CD14-positive monocyte (primary cell): ENCODE measurements at regions not wholly inside any gene's neighbourhood (a gene's known extent, or its start where the extent isn't known, plus 50 kb on each side); places are given as distances from the start of the nearest gene placed in this dataset.

Source experiments
- DNase-seq, 3 donors: peaks; one replicate each; pipeline ENCODE4 v3.0.0-alpha.2; 2011 to 2022
- H2AFZ ChIP-seq: 2 replicates; pipeline ENCODE4 v1.6.0; 2012; ENCODE audit warnings: mild to moderate bottlenecking, low read depth, low read length, inconsistent platforms; ENCODE audit not compliant: insufficient read depth, poor library complexity, severe bottlenecking
- H3K27ac ChIP-seq, 2 donors: 1 replicate in 1 of 2; 2 replicates in 1 of 2; pipeline ENCODE4 v1.5.1; 2012 to 2013; ENCODE audit warnings: low read length in 2 of 2, control low read depth in 1 of 2, inconsistent platforms in 1 of 2, low read depth in 1 of 2, mild to moderate bottlenecking in 1 of 2
- H3K27me3 ChIP-seq, 2 donors: one replicate each; pipeline versions ENCODE4 v1.6.0 to v1.6.1; 2011 to 2013; ENCODE audit warnings: low read length in 2 of 2; ENCODE audit not compliant: control insufficient read depth in 2 of 2, insufficient read depth in 2 of 2
- H3K36me3 ChIP-seq, 2 donors: replicated peaks in 1 of 2; 1 replicate in 1 of 2; 2 replicates in 1 of 2; pipeline versions ENCODE4 v1.5.1 to v1.6.1; 2012 to 2013; ENCODE audit warnings: low read length in 2 of 2, control low read depth in 1 of 2, inconsistent platforms in 1 of 2, mild to moderate bottlenecking in 1 of 2; ENCODE audit not compliant: insufficient read depth in 2 of 2, control insufficient read depth in 1 of 2
- H3K4me1 ChIP-seq, 2 donors: 1 replicate in 1 of 2; 2 replicates in 1 of 2; pipeline versions ENCODE4 v1.5.1 to v1.6.1; 2012 to 2013; ENCODE audit warnings: low read length in 2 of 2, control low read depth in 1 of 2, inconsistent platforms in 1 of 2, mild to moderate bottlenecking in 1 of 2, moderate library complexity in 1 of 2; ENCODE audit not compliant: insufficient read depth in 2 of 2, control insufficient read depth in 1 of 2
- H3K4me2 ChIP-seq: replicated peaks from 2 replicates; pipeline ENCODE3; 2012; ENCODE audit warnings: low read length, moderate library complexity, mild to moderate bottlenecking; ENCODE audit not compliant: poor library complexity, severe bottlenecking; ENCODE audit errors: extremely low read depth
- H3K4me3 ChIP-seq, 3 experiments: fragments of 200-600 bp in 1 of 3; sonication (generic) in 1 of 3; replicated peaks in 1 of 3; 1 replicate in 2 of 3; 2 replicates in 1 of 3; pipeline ENCODE4 v1.5.1; 2011 to 2013; ENCODE audit warnings: low read length in 3 of 3, mild to moderate bottlenecking in 3 of 3, control low read depth in 2 of 3, low read depth in 2 of 3, inconsistent platforms in 1 of 3, moderate library complexity in 1 of 3
- H3K79me2 ChIP-seq: 2 replicates; pipeline ENCODE4 v1.6.0; 2012; ENCODE audit warnings: mild to moderate bottlenecking, control low read depth, inconsistent platforms, low read length, moderate library complexity; ENCODE audit not compliant: insufficient read depth
- H3K9ac ChIP-seq: 2 replicates; pipeline ENCODE4 v1.6.0; 2017; ENCODE audit warnings: low read length, mild to moderate bottlenecking; ENCODE audit not compliant: insufficient read depth, poor library complexity, severe bottlenecking
- H3K9me3 ChIP-seq, 2 donors: replicated peaks in 1 of 2; 1 replicate in 1 of 2; 2 replicates in 1 of 2; pipeline versions ENCODE4 v1.5.1 to v1.6.1; 2012 to 2013; ENCODE audit warnings: low read length in 2 of 2, control low read depth in 1 of 2; ENCODE audit not compliant: control insufficient read depth in 1 of 2, insufficient read depth in 1 of 2
- H4K20me1 ChIP-seq: 2 replicates; pipeline ENCODE4 v1.6.0; 2012; ENCODE audit warnings: mild to moderate bottlenecking, low read length, control low read depth, moderate library complexity; ENCODE audit not compliant: insufficient read depth
- H3K27ac Mint-ChIP-seq, 7 donors: one replicate each; pipeline ENCODE4 v1.8.0; 2020; ENCODE audit warnings: mild to moderate bottlenecking in 7 of 7, mixed read lengths in 7 of 7, moderate library complexity in 6 of 7, inconsistent platforms in 2 of 7
- H3K27me3 Mint-ChIP-seq, 3 donors: one replicate each; pipeline ENCODE4 v1.8.0; 2021 to 2022; ENCODE audit warnings: low read depth in 3 of 3, mild to moderate bottlenecking in 3 of 3, mixed read lengths in 3 of 3, moderate library complexity in 3 of 3, inconsistent platforms in 1 of 3
- H3K36me3 Mint-ChIP-seq, 2 donors: one replicate each; pipeline ENCODE4 v1.8.0; 2020; ENCODE audit warnings: mixed read lengths in 2 of 2, inconsistent platforms in 1 of 2, mild to moderate bottlenecking in 1 of 2
- H3K4me1 Mint-ChIP-seq: one replicate; pipeline ENCODE4 v1.8.0; 2020; ENCODE audit warnings: mild to moderate bottlenecking, mixed read lengths
- H3K4me3 Mint-ChIP-seq, 2 donors: one replicate each; pipeline ENCODE4 v1.8.0; 2020; ENCODE audit warnings: mild to moderate bottlenecking in 2 of 2, mixed read lengths in 2 of 2, moderate library complexity in 1 of 2
- H3K9me3 Mint-ChIP-seq, 7 donors: one replicate each; pipeline ENCODE4 v1.8.0; 2020 to 2022; ENCODE audit warnings: mixed read lengths in 7 of 7, mild to moderate bottlenecking in 6 of 7, moderate library complexity in 6 of 7, inconsistent platforms in 2 of 7
- CTCF ChIP-seq: fragments of 200-600 bp; IDR thresholded peaks from one replicate; pipeline ENCODE4 v1.8.0; 2022; ENCODE audit warnings: antibody characterized with exemption, mild to moderate bottlenecking
- WGBS: methylation state at CpG from one replicate; pipeline ENCODE4 v1.1.5; 2013; ENCODE audit warnings: missing lambda C conversion rate; ENCODE audit not compliant: insufficient coverage; 5-methylcytosine and 5-hydroxymethylcytosine counted together
- intact Hi-C, 2 donors: fragments of 100-400 bp; cut with micrococcal nuclease; formaldehyde crosslinking; loops; one replicate each; pipeline versions ENCODE4 v1.15.0 to v1.15.1; 2023

- Mint-ChIP-seq H3K27me3 (peaks cover 0 to 2% (median 0%) of the 10 kb centered on the region in 3 donors), H3K9me3 (peaks cover 0 to 5% (median 2%) of the 10 kb centered on the region in 7 donors), H3K27ac (no peak overlapping the region), H3K4me1 (no peaks in the 10 kb centered on the region), H3K36me3 (no peaks in the 10 kb centered on the region), H3K4me3 (no peak overlapping the region)
- H3K4me3 ChIP-seq = no peak overlapping the region
- H3K4me2 ChIP-seq = no peak overlapping the region
- H3K27me3 ChIP-seq = no peaks in the 10 kb centered on the region
- intact Hi-C loops = no loop called here
- H3K9ac ChIP-seq = no peak overlapping the region
- no peaks in the 10 kb centered on the region for H4K20me1 ChIP-seq
- no peak for DNase-seq
- H3K27ac ChIP-seq = no peak overlapping the region
- 76% methylated on average over 2 of the region's 2 CpGs for WGBS
- no peak overlapping the region for H2AFZ ChIP-seq
- no peaks in the 10 kb centered on the region for H3K9me3 ChIP-seq
- no peak for TF ChIP-seq CTCF
- no peaks in the 10 kb centered on the region for H3K79me2 ChIP-seq
- no peaks in the 10 kb centered on the region for H3K4me1 ChIP-seq
- no peaks in the 10 kb centered on the region for H3K36me3 ChIP-seq
Observed at GRCh38 chr5:57537811-57538210, 55.2 kb upstream of the ACTBL2 start.

- Mint-ChIP-seq H3K27me3 (no peaks in the 10 kb centered on the region), H3K9me3 (peaks cover 0 to 4% (median 2%) of the 10 kb centered on the region in 7 donors), H3K4me3 (no peak overlapping the region), H3K36me3 (no peaks in the 10 kb centered on the region), H3K27ac (no peak overlapping the region), H3K4me1 (no peaks in the 10 kb centered on the region)
- Histone ChIP-seq H2AFZ (no peak overlapping the region), H3K4me3 (no peak overlapping the region), H3K27me3 (no peaks in the 10 kb centered on the region), H3K9ac (no peak overlapping the region), H3K4me2 (no peak overlapping the region), H3K36me3 (no peaks in the 10 kb centered on the region), H3K4me1 (no peaks in the 10 kb centered on the region), H3K27ac (no peak overlapping the region), H4K20me1 (no peaks in the 10 kb centered on the region), H3K79me2 (no peaks in the 10 kb centered on the region), H3K9me3 (no peaks in the 10 kb centered on the region)
- no CpG with 5 or more reads among the region's 4 CpGs for WGBS
- no peak for DNase-seq
- intact Hi-C loops = no loop called here
- no peak for TF ChIP-seq CTCF
Observed at GRCh38 chr5:57532513-57533497, 50.2 kb upstream of the ACTBL2 start.
